Suppressor macrophage treated with lipopolysaccharide for 1 hour (primary cell): ENCODE measurements at regions not wholly inside any gene's neighbourhood (a gene's known extent, or its start where the extent isn't known, plus 50 kb on each side); places are given as distances from the start of the nearest gene placed in this dataset.

ENCODE experiments used
- DNase-seq, 3 donors: peaks; one replicate each; pipeline ENCODE4 v3.0.0-alpha.2; 2020 to 2022

DNA sequence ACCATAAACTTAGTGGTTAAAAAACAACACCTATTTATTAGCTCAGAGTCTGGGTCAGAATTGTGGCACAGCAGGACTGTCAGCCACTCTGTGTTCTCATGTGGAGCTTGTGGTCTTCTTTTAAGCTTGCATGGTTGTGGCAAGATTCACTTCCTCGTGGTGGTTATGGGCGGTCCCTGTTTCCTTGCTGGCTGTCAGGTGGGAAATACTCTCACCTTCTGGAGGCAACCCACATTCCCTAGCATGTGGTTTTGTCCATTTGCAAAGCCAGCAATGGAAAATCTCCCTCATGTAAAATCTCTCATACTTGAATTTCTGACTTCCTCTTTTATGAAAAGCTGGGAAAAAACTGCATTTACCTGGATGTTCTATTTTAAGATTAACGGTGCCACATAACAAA, 229.8 kb downstream of the ALX1 start:
- DNase-seq: no peak

DNA sequence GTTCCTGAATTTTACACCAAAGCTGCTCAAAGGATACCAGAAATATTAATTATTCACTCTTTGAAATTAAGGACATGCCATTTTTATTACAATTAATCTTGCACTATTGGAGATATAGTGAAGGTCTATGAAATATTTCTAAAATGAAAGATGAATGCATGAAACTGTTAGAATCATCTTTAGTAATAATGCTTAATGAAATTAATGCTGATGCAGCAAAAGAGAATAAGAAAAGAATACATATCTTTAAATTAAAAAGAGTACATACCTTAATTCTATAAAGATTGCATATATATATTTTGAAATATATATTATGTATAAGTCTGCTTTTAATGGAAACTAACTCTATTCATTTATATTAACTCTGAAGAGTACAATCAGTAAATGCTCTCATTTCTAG, 236.0 kb downstream of the ALX1 start:
- no peak for DNase-seq

- DNase-seq: no peak
Measured at GRCh38 chr12:85516667-85517325, 236.8 kb downstream of the ALX1 start.

DNA sequence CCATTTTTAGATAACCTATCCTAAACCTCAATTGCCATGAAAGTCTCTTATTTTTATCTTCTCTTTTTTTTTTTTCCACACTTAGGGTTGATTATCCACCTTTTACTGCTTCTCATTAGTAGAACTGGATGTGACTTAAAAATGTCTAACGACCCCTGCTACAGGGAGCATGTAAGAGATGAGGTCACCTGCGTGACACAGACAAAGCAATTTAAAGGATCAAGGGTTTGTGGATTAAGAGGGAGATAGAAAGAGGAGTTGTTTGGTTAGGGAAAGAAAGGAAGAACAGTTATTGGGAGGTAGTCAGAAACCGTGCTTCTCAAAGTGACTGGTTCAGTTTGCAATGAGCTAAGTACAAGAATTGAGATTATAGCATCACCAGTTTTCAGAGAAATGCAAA, 239.1 kb downstream of the ALX1 start:
- no peak for DNase-seq

DNA sequence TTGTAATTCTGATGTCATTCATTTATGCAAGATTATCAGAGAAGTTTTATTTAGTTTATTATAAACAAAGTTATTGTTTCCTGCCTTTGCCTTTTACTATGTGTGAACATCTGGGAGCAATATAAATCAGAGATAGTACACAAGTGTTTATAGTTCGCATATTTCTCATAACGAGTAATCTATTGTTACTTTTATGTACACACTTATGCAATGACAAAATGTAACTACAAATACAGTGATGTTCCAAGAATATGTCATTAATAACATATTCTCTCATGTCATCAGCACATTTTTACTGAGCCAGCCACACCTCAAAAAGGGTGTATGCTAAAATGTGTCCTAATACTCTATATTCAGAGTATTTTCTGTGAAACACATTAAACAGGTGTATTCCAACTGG, 243.2 kb downstream of the ALX1 start:
- no peak for DNase-seq

GRCh38 chr12:85527192-85527591, 247.2 kb downstream of the ALX1 start:
- DNase-seq: no peak

DNA sequence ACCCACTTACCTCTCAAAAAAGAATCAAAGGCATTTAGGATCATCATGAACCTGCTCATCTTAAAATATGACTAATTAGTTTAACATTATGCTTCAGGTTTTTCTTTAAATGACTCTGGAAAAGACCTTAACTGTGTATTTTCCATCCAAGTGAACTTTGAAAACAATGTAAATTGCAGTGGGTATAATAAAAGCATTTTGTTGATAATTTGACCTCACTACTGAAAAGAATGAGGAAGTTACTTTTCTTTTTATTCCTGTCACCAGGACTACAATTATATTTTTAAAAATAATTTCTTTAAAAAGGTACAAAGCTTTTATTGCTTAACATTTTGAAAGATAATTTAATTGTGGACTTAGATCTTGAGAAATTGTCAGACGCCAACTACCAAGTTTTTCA, 249.9 kb downstream of the ALX1 start:
- DNase-seq: no peak

- no peak for DNase-seq
Measured at GRCh38 chr12:85530456-85530855, 250.4 kb downstream of the ALX1 start.

- DNase-seq: no peak
Measured at GRCh38 chr12:85531341-85531740, 251.3 kb downstream of the ALX1 start.

GRCh38 chr12:85549640-85550039, 269.6 kb downstream of the ALX1 start:
- DNase-seq: no peak

DNA sequence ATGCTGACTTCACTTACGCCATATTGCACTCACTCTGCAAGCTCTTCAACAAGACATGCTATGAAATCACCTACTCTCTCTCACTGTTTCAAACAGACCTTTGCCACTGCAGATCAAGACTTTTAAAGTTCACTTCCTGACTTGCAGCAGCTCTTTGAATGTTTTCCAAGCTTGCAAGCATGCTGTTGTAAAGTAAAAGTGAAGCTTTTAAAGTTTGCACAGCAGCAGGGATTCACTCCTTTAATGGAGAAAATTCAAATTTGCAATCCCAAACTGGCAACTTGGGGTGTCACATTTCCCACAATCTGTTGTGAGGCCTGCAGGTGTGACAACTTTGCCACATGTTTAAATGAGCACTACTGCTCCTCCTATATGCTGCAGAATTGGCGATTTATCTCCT, 270.9 kb downstream of the ALX1 start:
- DNase-seq: no peak

- DNase-seq: no peak
Measured at GRCh38 chr12:85552461-85552860, 272.4 kb downstream of the ALX1 start.

GRCh38 chr12:85557850-85558249, 277.8 kb downstream of the ALX1 start:
- no peak for DNase-seq

DNA sequence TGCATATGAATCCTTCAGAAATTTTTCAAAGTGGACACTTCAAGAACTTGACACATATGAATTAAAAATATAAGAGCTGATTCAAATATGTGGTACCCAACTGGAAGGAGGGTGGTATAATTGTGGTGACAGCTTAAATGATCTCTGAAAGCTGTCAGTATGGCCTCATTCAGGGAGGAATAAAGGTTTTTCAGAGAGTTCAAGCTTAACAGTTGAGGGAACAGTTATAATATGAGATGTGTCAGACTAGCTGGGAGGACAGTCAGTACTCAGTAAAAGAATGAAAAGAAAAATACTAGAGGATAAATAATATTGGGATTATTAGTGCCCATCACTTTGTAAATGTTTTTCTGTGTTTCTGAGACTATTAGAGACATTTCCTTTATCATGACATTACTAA, 277.5 kb downstream of the RASSF9 start:
- DNase-seq: no peak

- DNase-seq: no peak
Measured at GRCh38 chr12:85559127-85559526, 277.1 kb downstream of the RASSF9 start.

DNA sequence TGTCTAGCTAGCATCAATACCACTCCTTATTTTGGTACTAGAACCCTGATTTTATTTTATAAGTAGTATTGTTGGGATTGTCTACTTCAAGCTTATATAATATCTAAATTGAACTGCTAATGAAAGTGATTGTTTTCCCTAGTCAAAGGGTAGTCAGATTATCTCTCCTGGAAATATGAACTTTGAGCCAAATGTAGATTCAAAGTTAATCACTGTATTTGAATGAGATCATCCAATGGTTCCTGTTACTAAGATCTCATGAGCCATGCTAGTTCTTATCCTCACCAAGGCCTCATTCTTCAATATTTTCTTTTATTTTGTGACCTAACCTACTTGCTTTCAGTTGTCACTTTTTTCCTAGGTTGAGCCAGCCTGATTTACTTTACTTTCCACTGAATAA, 276.7 kb downstream of the RASSF9 start:
- DNase-seq: no peak

DNA sequence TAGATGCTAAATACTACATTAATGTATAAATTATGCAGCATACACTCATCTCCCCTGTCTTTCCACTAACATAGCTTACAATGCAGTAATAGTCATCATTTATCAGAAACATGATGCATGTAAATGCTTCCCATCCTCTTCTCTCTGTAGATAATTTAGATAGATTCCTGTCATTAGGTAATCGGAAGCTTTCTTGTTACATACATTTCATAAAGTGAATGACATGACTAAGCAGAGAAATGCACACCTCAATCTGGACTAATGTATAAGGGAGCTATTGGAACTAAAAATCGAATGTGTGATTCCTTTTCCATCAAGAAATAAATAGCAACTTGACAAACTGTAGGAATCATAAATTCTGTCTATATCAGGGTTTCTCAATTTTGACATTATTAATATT, 273.4 kb downstream of the RASSF9 start:
- no peak for DNase-seq

GRCh38 chr12:85564786-85565185, 271.4 kb downstream of the RASSF9 start:
- DNase-seq: no peak

- DNase-seq: no peak
Measured at GRCh38 chr12:85568395-85569103, 267.7 kb downstream of the RASSF9 start.

DNA sequence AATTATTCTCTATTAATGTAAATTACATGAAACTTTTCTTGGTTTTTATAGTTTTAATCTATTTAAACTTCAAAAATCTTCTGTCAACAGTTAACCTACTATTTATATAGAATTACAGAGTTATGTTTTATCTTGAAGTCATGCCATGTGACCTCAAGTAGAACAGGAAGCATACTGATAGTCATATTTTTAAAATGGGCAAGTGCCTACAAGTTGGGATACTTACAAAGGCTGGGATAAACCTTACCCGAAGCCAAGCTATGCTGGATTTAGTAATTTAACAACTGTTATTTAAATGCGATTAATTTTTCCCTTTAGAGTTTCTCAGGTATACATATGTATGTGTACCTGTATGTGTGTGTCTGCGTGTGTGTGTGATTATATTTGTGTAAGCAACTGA, 266.9 kb downstream of the RASSF9 start:
- DNase-seq: no peak

- DNase-seq: no peak
Measured at GRCh38 chr12:85572956-85573355, 263.3 kb downstream of the RASSF9 start.

DNA sequence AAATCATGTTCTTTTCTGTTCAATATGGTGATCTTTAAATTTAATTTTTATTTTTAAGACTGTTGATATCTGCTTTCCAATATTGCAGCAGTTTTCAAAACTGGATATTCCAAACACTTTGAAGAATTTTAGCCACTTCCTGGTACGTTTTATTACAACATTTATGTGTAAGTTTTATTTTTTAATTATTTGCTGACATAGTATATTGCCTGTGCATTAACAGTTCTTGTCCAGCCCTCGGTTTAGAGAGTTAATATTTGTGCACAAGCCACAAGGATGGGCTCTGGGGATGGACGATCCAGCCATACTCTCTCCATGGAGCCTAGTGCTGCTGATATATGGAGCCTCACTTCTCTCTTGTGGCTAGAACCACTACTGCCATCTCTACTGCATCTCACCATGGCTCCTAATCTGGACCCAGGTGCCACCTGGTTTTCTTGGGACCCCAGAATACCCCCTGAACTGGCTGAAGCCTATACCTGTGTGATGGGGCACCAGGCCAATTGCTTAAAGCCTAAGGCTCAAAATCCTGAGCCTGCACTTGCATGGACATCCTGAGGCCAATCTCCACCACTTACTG, 262.5 kb downstream of the RASSF9 start:
- DNase-seq: no peak

GRCh38 chr12:85574291-85574690, 261.9 kb downstream of the RASSF9 start:
- DNase-seq: no peak
